IMR-90 (cell line): ENCODE measurements at regions not wholly inside any gene's neighbourhood (a gene's known extent, or its start where the extent isn't known, plus 50 kb on each side); places are given as distances from the start of the nearest gene placed in this dataset.

ENCODE experiments used
- ATAC-seq: fragments of 200-7000 bp; cut with Tn5 transposase; 2 replicates; pipeline ENCODE4 v1.9.1; 2020; ENCODE audit warnings: low read depth, mild to moderate bottlenecking, moderate library complexity
- BruUV-seq: library from RNA; stranded (reverse); fragments of 400-500 nt; replicated peaks from 2 replicates; lab custom pipeline; 2021; lab: Mats Ljungman, UMichigan
- CTCF ChIA-PET: fragments of 300-600 bp; formaldehyde crosslinking; extraction: SDS; loops from one replicate; lab custom pipeline; 2021; ENCODE audit warnings: antibody characterized with exemption; lab: Yijun Ruan, JAX
- POLR2A ChIA-PET: fragments of 300-600 bp; sonication (Branson Sonifier 250); formaldehyde crosslinking; loops from one replicate; lab custom pipeline; 2022; ENCODE audit warnings: antibody characterized with exemption; ENCODE audit not compliant: unreplicated experiment; lab: Charles Lee
- DNase-seq: peaks from one replicate; pipeline ENCODE4 v3.0.0; 2013
- H2AFZ ChIP-seq: replicated peaks from 2 replicates; pipeline ENCODE3; 2013; ENCODE audit warnings: low read length, mild to moderate bottlenecking; ENCODE audit not compliant: poor library complexity
- H2AK5ac ChIP-seq: 2 replicates; pipeline ENCODE4 v1.6.1; 2013; ENCODE audit warnings: low read depth, low read length, inconsistent platforms
- H2AK9ac ChIP-seq: replicated peaks from 2 replicates; pipeline ENCODE3; 2013; ENCODE audit warnings: mild to moderate bottlenecking, low read depth, low read length, moderate library complexity; ENCODE audit not compliant: poor library complexity
- H2BK120ac ChIP-seq: 2 replicates; pipeline ENCODE4 v1.6.1; 2013; ENCODE audit warnings: low read depth, low read length, inconsistent platforms
- H2BK15ac ChIP-seq: 3 replicates; pipeline ENCODE4 v1.6.1; 2013; ENCODE audit warnings: low read depth, low read length, inconsistent platforms
- H2BK20ac ChIP-seq: 2 replicates; pipeline ENCODE4 v1.6.1; 2013; ENCODE audit warnings: low read depth, mild to moderate bottlenecking, inconsistent platforms, low read length, moderate library complexity
- H2BK5ac ChIP-seq: 2 replicates; pipeline ENCODE4 v1.6.1; 2013; ENCODE audit warnings: mild to moderate bottlenecking, low read depth, low read length, inconsistent platforms; ENCODE audit not compliant: poor library complexity, severe bottlenecking
- H3K14ac ChIP-seq: replicated peaks from 2 replicates; pipeline ENCODE4 v1.6.1; 2013; ENCODE audit warnings: low read depth, low read length, inconsistent platforms
- H3K18ac ChIP-seq: 2 replicates; pipeline ENCODE4 v1.6.1; 2013; ENCODE audit warnings: low read depth, low read length, control low read depth
- H3K23ac ChIP-seq: 2 replicates; pipeline ENCODE4 v1.6.1; 2013; ENCODE audit warnings: low read depth, low read length, inconsistent platforms
- H3K27ac ChIP-seq: 2 replicates; pipeline ENCODE4 v1.5.1; 2013; ENCODE audit warnings: mild to moderate bottlenecking, control low read depth, low read length; ENCODE audit not compliant: insufficient read depth
- H3K27me3 ChIP-seq: 2 replicates; pipeline ENCODE4 v1.6.1; 2013; ENCODE audit warnings: low read length; ENCODE audit not compliant: control insufficient read depth, insufficient read depth
- H3K36me3 ChIP-seq: 2 replicates; pipeline ENCODE4 v1.6.1; 2013; ENCODE audit warnings: low read length, mixed read lengths; ENCODE audit not compliant: control insufficient read depth, insufficient read depth
- H3K4ac ChIP-seq: 2 replicates; pipeline ENCODE4 v1.6.1; 2013; ENCODE audit warnings: low read depth, low read length, inconsistent platforms
- H3K4me1 ChIP-seq: 2 replicates; pipeline ENCODE4 v1.6.1; 2013; ENCODE audit warnings: low read length, mixed read lengths; ENCODE audit not compliant: control insufficient read depth, insufficient read depth
- H3K4me2 ChIP-seq: 2 replicates; pipeline ENCODE4 v1.6.1; 2013; ENCODE audit warnings: low read depth, mild to moderate bottlenecking, control low read depth, low read length, moderate library complexity
- H3K4me3 ChIP-seq: 2 replicates; pipeline ENCODE4 v1.5.1; 2013; ENCODE audit warnings: low read depth, mild to moderate bottlenecking, control low read depth, low read length, moderate library complexity; ENCODE audit not compliant: insufficient read depth
- H3K56ac ChIP-seq: 2 replicates; pipeline ENCODE4 v1.6.1; 2013; ENCODE audit warnings: low read length, inconsistent platforms; ENCODE audit not compliant: insufficient read depth; ENCODE audit errors: extremely low read depth
- H3K79me1 ChIP-seq, 2 experiments: 2 replicates each; pipeline ENCODE4 v1.6.1; 2013; ENCODE audit warnings: low read length in 2 of 2, inconsistent platforms in 1 of 2, low read depth in 1 of 2
- H3K9ac ChIP-seq: 2 replicates; pipeline ENCODE4 v1.6.1; 2013; ENCODE audit warnings: low read depth, low read length, control low read depth
- H3K9me1 ChIP-seq: 2 replicates; pipeline ENCODE4 v1.6.1; 2013; ENCODE audit warnings: low read length, inconsistent platforms; ENCODE audit not compliant: insufficient read depth
- H3K9me3 ChIP-seq: 2 replicates; pipeline ENCODE4 v1.6.1; 2013; ENCODE audit warnings: low read length; ENCODE audit not compliant: control insufficient read depth, insufficient read depth
- H4K20me1 ChIP-seq: 2 replicates; pipeline ENCODE4 v1.6.1; 2013; ENCODE audit warnings: low read length, inconsistent platforms; ENCODE audit not compliant: insufficient read depth
- H4K5ac ChIP-seq: 2 replicates; pipeline ENCODE4 v1.6.1; 2013; ENCODE audit warnings: mild to moderate bottlenecking, low read depth, low read length, control low read depth
- H4K8ac ChIP-seq, 2 experiments: 2 replicates each; pipeline ENCODE4 v1.6.1; 2013; ENCODE audit warnings: low read depth in 2 of 2, low read length in 2 of 2, control low read depth in 1 of 2, inconsistent platforms in 1 of 2
- H4K91ac ChIP-seq: 2 replicates; pipeline ENCODE4 v1.6.1; 2013; ENCODE audit warnings: low read depth, low read length, inconsistent platforms; ENCODE audit not compliant: insufficient read depth
- BHLHE40 ChIP-seq: fragments of 150-350 bp; IDR thresholded peaks from 2 replicates; pipeline ENCODE4 v1.6.1; 2016; ENCODE audit warnings: mild to moderate bottlenecking, low read depth, low read length
- CEBPB ChIP-seq: IDR thresholded peaks from 2 replicates; pipeline ENCODE4 v1.6.1; 2012; ENCODE audit warnings: low read depth, low read length, improper control_type of control experiment
- CHD1 ChIP-seq: IDR thresholded peaks from 2 replicates; pipeline ENCODE4 v1.6.1; 2012; ENCODE audit warnings: low read depth, low read length, improper control_type of control experiment
- FOS ChIP-seq: fragments of 150-350 bp; IDR thresholded peaks from 2 replicates; pipeline ENCODE4 v1.6.1; 2016; ENCODE audit warnings: low read depth, low read length
- MAFK ChIP-seq: IDR thresholded peaks from 2 replicates; pipeline ENCODE4 v1.6.1; 2012; ENCODE audit warnings: low read depth, low read length, improper control_type of control experiment
- MAZ ChIP-seq: IDR thresholded peaks from 2 replicates; pipeline ENCODE4 v1.6.1; 2012; ENCODE audit warnings: low read depth, mild to moderate bottlenecking, low read length, improper control_type of control experiment, moderate library complexity, borderline replicate concordance
- MXI1 ChIP-seq: IDR thresholded peaks from 2 replicates; pipeline ENCODE4 v1.6.1; 2012; ENCODE audit warnings: low read depth, mild to moderate bottlenecking, low read length, moderate library complexity, borderline replicate concordance
- NFE2L2 ChIP-seq: fragments of 150-350 bp; IDR thresholded peaks from 2 replicates; pipeline ENCODE4 v1.6.1; 2016; ENCODE audit warnings: low read depth, mild to moderate bottlenecking, low read length
- POLR2A ChIP-seq: IDR thresholded peaks from 2 replicates; pipeline ENCODE4 v1.6.1; 2012; ENCODE audit warnings: mild to moderate bottlenecking, low read depth, low read length
- RAD21 ChIP-seq: IDR thresholded peaks from 2 replicates; pipeline ENCODE4 v1.6.1; 2012; ENCODE audit warnings: low read length, improper control_type of control experiment
- RCOR1 ChIP-seq: IDR thresholded peaks from 2 replicates; pipeline ENCODE4 v1.6.1; 2012; ENCODE audit warnings: mild to moderate bottlenecking, low read length, improper control_type of control experiment; ENCODE audit not compliant: insufficient replicate concordance
- RFX5 ChIP-seq: IDR thresholded peaks from 2 replicates; pipeline ENCODE4 v1.8.0; 2012; ENCODE audit warnings: low read depth, mild to moderate bottlenecking, low read length, moderate library complexity
- SMC3 ChIP-seq: fragments of 150-350 bp; IDR thresholded peaks from 2 replicates; pipeline ENCODE4 v1.6.1; 2016; ENCODE audit warnings: low read depth, mild to moderate bottlenecking, antibody characterized with exemption, low read length, moderate library complexity
- WGBS, 2 experiments: methylation state at CpG; one replicate each; pipeline versions ENCODE4 v1.1.5 to v1.1.7; 2013; ENCODE audit warnings: missing lambda C conversion rate in 2 of 2; ENCODE audit not compliant: insufficient read length in 1 of 2; ENCODE audit errors: extremely low coverage in 2 of 2; 5-methylcytosine and 5-hydroxymethylcytosine counted together
- dilution Hi-C: fragments of 300-500 bp; cut with HindIII; formaldehyde crosslinking; loops from one replicate; pipeline ENCODE4 v1.14.3; 2018; ENCODE audit warnings: low sequenced_read_pairs; ENCODE audit not compliant: unreplicated experiment
- in situ Hi-C: fragments of 300-500 bp; cut with MboI; formaldehyde crosslinking; loops from 3 replicates; pipeline ENCODE4 v1.14.3; 2019; ENCODE audit warnings: low sequenced_read_pairs, inconsistent platforms, mixed read lengths
- intact Hi-C: fragments of 100-400 bp; cut with micrococcal nuclease; formaldehyde crosslinking; loops from 2 replicates; pipeline ENCODE4 v1.10.0; 2022
- TF ChIP-seq, protein P1 (sequence below): conservative IDR thresholded peaks from 2 replicates; pipeline ENCODE4 v1.5.1; 2012; ENCODE audit warnings: mild to moderate bottlenecking, low read depth, low read length, improper control_type of control experiment
- TF ChIP-seq, protein P2 (sequence below): fragments of 150-350 bp; IDR thresholded peaks from 2 replicates; pipeline ENCODE4 v1.6.1; 2016; ENCODE audit warnings: low read depth, mild to moderate bottlenecking, low read length, moderate library complexity, borderline replicate concordance
- TF ChIP-seq, protein P3 (sequence below): fragments of 150-350 bp; IDR thresholded peaks from 2 replicates; pipeline ENCODE4 v1.6.1; 2017; ENCODE audit warnings: mild to moderate bottlenecking, antibody characterized with exemption, low read length, low read depth

DNA sequence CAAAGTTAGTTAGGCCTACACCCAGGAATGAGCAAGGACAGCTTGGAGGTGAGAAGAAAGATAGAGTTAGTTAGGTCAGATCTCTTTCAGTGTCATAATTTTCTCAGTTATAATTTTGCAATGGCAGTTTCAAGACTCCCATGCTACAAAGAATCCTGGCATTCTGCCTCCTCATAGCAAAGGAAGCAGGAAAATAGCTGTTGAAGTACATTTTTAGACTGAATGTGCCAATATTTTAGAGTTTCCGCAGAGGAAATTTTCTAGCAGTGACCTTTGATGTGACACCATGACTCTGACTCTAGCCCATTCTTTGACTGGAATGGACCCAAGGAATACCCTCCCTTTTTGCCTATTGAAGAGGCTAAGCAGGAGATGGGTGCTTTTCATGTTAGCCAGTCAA lies 371.7 kb downstream of the PIK3C3 start:
- Histone ChIP-seq H3K9me3 (peaks cover 2% of the 10 kb centered on the region; the same call in 1 of the 2 replicates), H3K79me1 (no peaks in the 10 kb centered on the region), H4K20me1 (no peaks in the 10 kb centered on the region), H2BK5ac (no peak overlapping the region), H2AK5ac (no peak overlapping the region), H3K4me2 (no peak overlapping the region), H3K14ac (no peak overlapping the region), H3K23ac (no peak overlapping the region), H2BK20ac (no peak overlapping the region), H3K4ac (no peak overlapping the region), H3K27ac (no peak overlapping the region), H2AK9ac (no peak overlapping the region), H3K18ac (no peak overlapping the region), H3K36me3 (no peaks in the 10 kb centered on the region), H4K91ac (no peak overlapping the region), H4K8ac (no peak overlapping the region), H3K4me1 (no peaks in the 10 kb centered on the region), H3K56ac (no peak overlapping the region), H3K27me3 (no peaks in the 10 kb centered on the region), H3K9ac (no peak overlapping the region), H3K9me1 (no peaks in the 10 kb centered on the region), H2AFZ (no peak overlapping the region), H4K5ac (no peak overlapping the region), H2BK120ac (no peak overlapping the region), H2BK15ac (no peak overlapping the region), H3K4me3 (no peak overlapping the region)
- CTCF ChIA-PET: no interaction called here
- intact Hi-C loops: no loop called here
- no peak for ATAC-seq
- TF ChIP-seq POLR2A: no peak
- no peak for TF ChIP-seq MAZ
- TF ChIP-seq RFX5: no peak
- TF ChIP-seq, protein P1, sequence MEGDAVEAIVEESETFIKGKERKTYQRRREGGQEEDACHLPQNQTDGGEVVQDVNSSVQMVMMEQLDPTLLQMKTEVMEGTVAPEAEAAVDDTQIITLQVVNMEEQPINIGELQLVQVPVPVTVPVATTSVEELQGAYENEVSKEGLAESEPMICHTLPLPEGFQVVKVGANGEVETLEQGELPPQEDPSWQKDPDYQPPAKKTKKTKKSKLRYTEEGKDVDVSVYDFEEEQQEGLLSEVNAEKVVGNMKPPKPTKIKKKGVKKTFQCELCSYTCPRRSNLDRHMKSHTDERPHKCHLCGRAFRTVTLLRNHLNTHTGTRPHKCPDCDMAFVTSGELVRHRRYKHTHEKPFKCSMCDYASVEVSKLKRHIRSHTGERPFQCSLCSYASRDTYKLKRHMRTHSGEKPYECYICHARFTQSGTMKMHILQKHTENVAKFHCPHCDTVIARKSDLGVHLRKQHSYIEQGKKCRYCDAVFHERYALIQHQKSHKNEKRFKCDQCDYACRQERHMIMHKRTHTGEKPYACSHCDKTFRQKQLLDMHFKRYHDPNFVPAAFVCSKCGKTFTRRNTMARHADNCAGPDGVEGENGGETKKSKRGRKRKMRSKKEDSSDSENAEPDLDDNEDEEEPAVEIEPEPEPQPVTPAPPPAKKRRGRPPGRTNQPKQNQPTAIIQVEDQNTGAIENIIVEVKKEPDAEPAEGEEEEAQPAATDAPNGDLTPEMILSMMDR: no peak
- TF ChIP-seq RCOR1: no peak
- TF ChIP-seq SMC3: no peak
- TF ChIP-seq, protein P2, sequence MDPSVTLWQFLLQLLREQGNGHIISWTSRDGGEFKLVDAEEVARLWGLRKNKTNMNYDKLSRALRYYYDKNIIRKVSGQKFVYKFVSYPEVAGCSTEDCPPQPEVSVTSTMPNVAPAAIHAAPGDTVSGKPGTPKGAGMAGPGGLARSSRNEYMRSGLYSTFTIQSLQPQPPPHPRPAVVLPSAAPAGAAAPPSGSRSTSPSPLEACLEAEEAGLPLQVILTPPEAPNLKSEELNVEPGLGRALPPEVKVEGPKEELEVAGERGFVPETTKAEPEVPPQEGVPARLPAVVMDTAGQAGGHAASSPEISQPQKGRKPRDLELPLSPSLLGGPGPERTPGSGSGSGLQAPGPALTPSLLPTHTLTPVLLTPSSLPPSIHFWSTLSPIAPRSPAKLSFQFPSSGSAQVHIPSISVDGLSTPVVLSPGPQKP: no peak
- TF ChIP-seq MXI1: no peak
- TF ChIP-seq, protein P3, sequence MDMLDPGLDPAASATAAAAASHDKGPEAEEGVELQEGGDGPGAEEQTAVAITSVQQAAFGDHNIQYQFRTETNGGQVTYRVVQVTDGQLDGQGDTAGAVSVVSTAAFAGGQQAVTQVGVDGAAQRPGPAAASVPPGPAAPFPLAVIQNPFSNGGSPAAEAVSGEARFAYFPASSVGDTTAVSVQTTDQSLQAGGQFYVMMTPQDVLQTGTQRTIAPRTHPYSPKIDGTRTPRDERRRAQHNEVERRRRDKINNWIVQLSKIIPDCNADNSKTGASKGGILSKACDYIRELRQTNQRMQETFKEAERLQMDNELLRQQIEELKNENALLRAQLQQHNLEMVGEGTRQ: no peak
- TF ChIP-seq MAFK: no peak
- TF ChIP-seq CEBPB: no peak
- TF ChIP-seq CHD1: no peak
- no peak for TF ChIP-seq BHLHE40
- no peak for TF ChIP-seq RAD21
- no peak for TF ChIP-seq FOS
- TF ChIP-seq NFE2L2: no peak
- no TSS peak for BruUV-seq
- in situ Hi-C loops: no loop called here
- no CpG with 5 or more reads among the region's 1 CpG for WGBS, 2 experiments
- dilution Hi-C loops: no loop called here
- no peak for DNase-seq
- POLR2A ChIA-PET: no interaction called here
